Mammary epithelial cell (primary cell): ENCODE measurements at regions not wholly inside any gene's neighbourhood (a gene's known extent, or its start where the extent isn't known, plus 50 kb on each side); places are given as distances from the start of the nearest gene placed in this dataset.

Experiments
- EZH2 ChIP-seq: IDR thresholded peaks from 2 replicates; pipeline ENCODE4 v1.6.1; 2012; ENCODE audit warnings: low read length, inconsistent platforms, borderline replicate concordance
- TF ChIP-seq, protein P1 (sequence below), 2 donors: IDR thresholded peaks in 1 of 2; conservative IDR thresholded peaks in 1 of 2; 2 replicates each; pipeline ENCODE4 v1.5.1; 2011 to 2012; ENCODE audit warnings: inconsistent platforms in 2 of 2, low read length in 2 of 2, mild to moderate bottlenecking in 2 of 2, control low read depth in 1 of 2, low read depth in 1 of 2; ENCODE audit not compliant: insufficient read depth in 1 of 2; ENCODE audit errors: extremely low read depth in 1 of 2

DNA sequence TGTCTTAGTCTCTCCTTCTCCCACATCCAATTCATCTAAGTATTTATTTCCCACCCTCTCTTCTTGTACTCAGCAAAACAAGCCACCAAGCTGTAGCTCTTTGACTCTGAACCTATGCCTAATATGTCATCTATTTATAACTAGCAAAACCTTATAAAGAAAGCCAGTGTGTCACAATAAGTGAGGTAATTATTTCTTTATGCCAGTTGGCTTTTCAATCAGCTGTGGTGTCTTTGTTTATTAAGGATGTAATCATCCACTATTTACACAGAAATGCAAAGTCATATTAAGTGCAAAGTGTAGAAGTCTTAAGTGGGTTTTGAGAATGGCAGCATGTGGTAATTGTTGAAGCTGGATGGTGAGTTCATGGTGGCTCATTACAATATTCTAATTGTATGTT is 215.2 kb upstream of the HTR1E start:
- TF ChIP-seq, protein P1, sequence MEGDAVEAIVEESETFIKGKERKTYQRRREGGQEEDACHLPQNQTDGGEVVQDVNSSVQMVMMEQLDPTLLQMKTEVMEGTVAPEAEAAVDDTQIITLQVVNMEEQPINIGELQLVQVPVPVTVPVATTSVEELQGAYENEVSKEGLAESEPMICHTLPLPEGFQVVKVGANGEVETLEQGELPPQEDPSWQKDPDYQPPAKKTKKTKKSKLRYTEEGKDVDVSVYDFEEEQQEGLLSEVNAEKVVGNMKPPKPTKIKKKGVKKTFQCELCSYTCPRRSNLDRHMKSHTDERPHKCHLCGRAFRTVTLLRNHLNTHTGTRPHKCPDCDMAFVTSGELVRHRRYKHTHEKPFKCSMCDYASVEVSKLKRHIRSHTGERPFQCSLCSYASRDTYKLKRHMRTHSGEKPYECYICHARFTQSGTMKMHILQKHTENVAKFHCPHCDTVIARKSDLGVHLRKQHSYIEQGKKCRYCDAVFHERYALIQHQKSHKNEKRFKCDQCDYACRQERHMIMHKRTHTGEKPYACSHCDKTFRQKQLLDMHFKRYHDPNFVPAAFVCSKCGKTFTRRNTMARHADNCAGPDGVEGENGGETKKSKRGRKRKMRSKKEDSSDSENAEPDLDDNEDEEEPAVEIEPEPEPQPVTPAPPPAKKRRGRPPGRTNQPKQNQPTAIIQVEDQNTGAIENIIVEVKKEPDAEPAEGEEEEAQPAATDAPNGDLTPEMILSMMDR (conservative IDR thresholded peaks at IDR 0.05 in 1 of 2, IDR thresholded peaks at IDR 0.05 in 1 of 2; ENCODE audit: extremely low read depth in 1 of 2, insufficient read depth in 1 of 2, low read depth in 1 of 2, low read length in 2 of 2): no peak
- TF ChIP-seq EZH2: no peak
